ENCODE measurements at regions not wholly inside any gene's neighbourhood (a gene's known extent, or its start where the extent isn't known, plus 50 kb on each side); places are given as distances from the start of the nearest gene placed in this dataset.

DNA sequence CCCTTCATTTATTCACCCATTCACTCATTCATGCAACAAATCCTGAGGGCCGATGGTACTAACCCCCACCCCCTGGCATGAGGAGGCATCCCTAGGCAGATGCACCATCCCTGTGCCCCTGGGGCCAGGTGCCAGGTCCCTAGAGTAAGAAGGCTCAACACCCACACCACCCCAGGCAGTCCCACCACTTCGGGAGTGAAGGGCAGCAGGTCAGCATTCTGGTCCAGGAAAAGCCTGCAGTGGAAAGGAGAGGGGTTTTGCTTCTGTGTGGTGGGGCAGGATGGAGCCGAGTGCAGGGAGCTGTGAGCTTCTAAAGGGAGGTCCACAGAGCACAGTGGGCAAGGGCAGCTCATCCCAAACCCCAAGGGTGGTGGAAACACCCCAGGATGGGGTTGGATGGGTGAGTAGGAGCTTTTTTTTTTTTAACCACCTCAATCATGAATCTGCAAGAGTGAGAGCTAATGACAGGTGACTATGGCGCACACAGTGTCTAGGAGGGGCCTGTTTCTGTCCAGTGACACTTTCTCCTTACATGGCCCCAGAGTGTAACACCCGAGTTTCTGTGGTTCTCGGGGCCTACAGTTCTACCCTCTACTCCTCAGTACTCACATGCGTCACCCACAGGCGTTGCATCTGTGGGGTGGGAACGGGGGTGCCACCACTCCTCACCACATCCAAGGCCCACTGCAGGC is 414.3 kb downstream of the TMEM121 start:
- Histone ChIP-seq H2AK5ac (ENCODE audit: low read depth, low read length) (no peak overlapping the region), H2BK12ac (ENCODE audit: low read depth, low read length) (no peak overlapping the region), H2BK15ac (ENCODE audit: low read length) (no peak overlapping the region), H3K36me3 (ENCODE audit: control insufficient read depth in 2 of 4, insufficient read depth in 4 of 4, low read length in 3 of 4) (peaks cover 0 to 2% (median 0%) of the 10 kb centered on the region in 4 experiments; a peak in 1 of 8 replicates), H3K4me1 (replicated peaks in 1 of 4; ENCODE audit: control insufficient read depth in 3 of 4, insufficient read depth in 4 of 4, low read length in 3 of 4) (no peaks in the 10 kb centered on the region), H3K23me2 (ENCODE audit: low read depth, low read length) (no peaks in the 10 kb centered on the region), H2BK5ac (ENCODE audit: low read depth, low read length) (no peak overlapping the region), H3K79me2 (ENCODE audit: control insufficient read depth in 1 of 2, insufficient read depth in 2 of 2, low read length in 2 of 2) (no peaks in the 10 kb centered on the region), H3K9ac (replicated peaks in 1 of 4; ENCODE audit: extremely low read depth in 1 of 4, low read depth in 3 of 4, low read length in 3 of 4) (no peak overlapping the region), H4K5ac (ENCODE audit: insufficient read length, low read depth, low read length) (no peak overlapping the region), H4K20me1 (replicated peaks in 1 of 2; ENCODE audit: control insufficient read depth in 1 of 2, insufficient read depth in 2 of 2, low read length in 2 of 2) (no peaks in the 10 kb centered on the region), H2BK120ac (replicated peaks; ENCODE audit: low read depth, low read length) (no peak overlapping the region), H3K18ac (ENCODE audit: extremely low read depth, low read length) (no peak overlapping the region), H3K4me2 (ENCODE audit: insufficient read depth in 1 of 2, low read depth in 2 of 2, low read length in 2 of 2) (no peak overlapping the region), H2BK20ac (ENCODE audit: low read length) (no peak overlapping the region), H4K91ac (replicated peaks; ENCODE audit: insufficient read length, low read length) (no peak overlapping the region), H4K8ac (ENCODE audit: extremely low read depth, insufficient read depth, low read length) (no peak overlapping the region), H3K23ac (ENCODE audit: insufficient read length) (no peak overlapping the region), H3K9me3 (ENCODE audit: insufficient read depth in 2 of 2, low read depth in 1 of 2, low read length in 1 of 2) (peaks cover 72 to 89% of the 10 kb centered on the region in 2 experiments), H3K27me3 (replicated peaks in 1 of 4; ENCODE audit: control insufficient read depth in 3 of 4, extremely low read depth in 1 of 4, insufficient read depth in 3 of 4, low read length in 3 of 4) (no peaks in the 10 kb centered on the region), H3K79me1 (ENCODE audit: low read depth, low read length) (no peaks in the 10 kb centered on the region), H3K27ac (ENCODE audit: low read depth, low read length) (no peak overlapping the region), H3K4me3 (ENCODE audit: extremely low read depth in 1 of 4, insufficient read depth in 2 of 4, low read depth in 3 of 4, low read length in 4 of 4) (no peak overlapping the region), H3K14ac (ENCODE audit: insufficient read length) (no peak overlapping the region), H3K4ac (replicated peaks; ENCODE audit: insufficient read length, low read depth, low read length) (no peak overlapping the region), H3K56ac (replicated peaks; ENCODE audit: insufficient read length, low read depth, low read length) (no peak overlapping the region), H2AFZ (ENCODE audit: low read length) (no peak overlapping the region)
- TF ChIP-seq BACH1 (IDR thresholded peaks at IDR 0.05; ENCODE audit: low read length), result no peak
- DNase-seq (ENCODE audit: low read depth in 1 of 2, low spot score in 2 of 2) (no peak), FAIRE-seq (no peak)
- POLR2A ChIA-PET (ENCODE audit: partially characterized antibody), result no interaction called here
- WGBS, 2 experiments (ENCODE audit: extremely low coverage in 1 of 2, insufficient coverage in 1 of 2, insufficient read length in 1 of 2, insufficient replicate concordance in 2 of 2, low coverage in 1 of 2, low lambda C conversion rate in 2 of 2, missing lambda C conversion rate in 1 of 2), result 81% methylated on average over 9 of the region's 9 CpGs; no CpG with 5 or more reads in 1 of the 2 experiments
- CTCF ChIA-PET (ENCODE audit: partially characterized antibody), result no interaction called here

Measured in H1 (cell line).